ENCODE measurements at regions not wholly inside any gene's neighbourhood (a gene's known extent, or its start where the extent isn't known, plus 50 kb on each side); places are given as distances from the start of the nearest gene placed in this dataset.

DNA sequence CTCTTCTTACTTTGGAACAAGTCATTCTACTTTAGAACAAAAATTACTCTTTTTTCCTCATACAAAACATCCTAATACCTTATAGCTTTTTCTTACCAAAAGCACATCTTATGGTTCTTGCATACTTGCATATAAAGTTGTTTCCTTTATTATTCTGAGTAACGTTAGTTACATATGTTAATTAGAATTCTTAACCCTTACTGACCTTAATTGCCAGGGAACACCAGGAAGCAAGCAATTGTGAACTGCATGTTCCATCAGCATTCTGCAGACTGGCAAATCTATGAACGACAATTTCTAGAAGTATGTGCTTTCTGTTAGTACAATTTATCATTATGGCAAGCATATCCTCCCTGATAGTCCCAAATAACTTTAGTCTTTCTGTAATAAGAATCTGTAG lies 831.0 kb downstream of the C6orf118 start:
- DNase-seq (ENCODE audit: low spot score), result no peak
- TF ChIP-seq, protein P1, sequence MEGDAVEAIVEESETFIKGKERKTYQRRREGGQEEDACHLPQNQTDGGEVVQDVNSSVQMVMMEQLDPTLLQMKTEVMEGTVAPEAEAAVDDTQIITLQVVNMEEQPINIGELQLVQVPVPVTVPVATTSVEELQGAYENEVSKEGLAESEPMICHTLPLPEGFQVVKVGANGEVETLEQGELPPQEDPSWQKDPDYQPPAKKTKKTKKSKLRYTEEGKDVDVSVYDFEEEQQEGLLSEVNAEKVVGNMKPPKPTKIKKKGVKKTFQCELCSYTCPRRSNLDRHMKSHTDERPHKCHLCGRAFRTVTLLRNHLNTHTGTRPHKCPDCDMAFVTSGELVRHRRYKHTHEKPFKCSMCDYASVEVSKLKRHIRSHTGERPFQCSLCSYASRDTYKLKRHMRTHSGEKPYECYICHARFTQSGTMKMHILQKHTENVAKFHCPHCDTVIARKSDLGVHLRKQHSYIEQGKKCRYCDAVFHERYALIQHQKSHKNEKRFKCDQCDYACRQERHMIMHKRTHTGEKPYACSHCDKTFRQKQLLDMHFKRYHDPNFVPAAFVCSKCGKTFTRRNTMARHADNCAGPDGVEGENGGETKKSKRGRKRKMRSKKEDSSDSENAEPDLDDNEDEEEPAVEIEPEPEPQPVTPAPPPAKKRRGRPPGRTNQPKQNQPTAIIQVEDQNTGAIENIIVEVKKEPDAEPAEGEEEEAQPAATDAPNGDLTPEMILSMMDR (IDR thresholded peaks at IDR 0.05; ENCODE audit: extremely low read depth, missing control alignments), result no peak

DNA sequence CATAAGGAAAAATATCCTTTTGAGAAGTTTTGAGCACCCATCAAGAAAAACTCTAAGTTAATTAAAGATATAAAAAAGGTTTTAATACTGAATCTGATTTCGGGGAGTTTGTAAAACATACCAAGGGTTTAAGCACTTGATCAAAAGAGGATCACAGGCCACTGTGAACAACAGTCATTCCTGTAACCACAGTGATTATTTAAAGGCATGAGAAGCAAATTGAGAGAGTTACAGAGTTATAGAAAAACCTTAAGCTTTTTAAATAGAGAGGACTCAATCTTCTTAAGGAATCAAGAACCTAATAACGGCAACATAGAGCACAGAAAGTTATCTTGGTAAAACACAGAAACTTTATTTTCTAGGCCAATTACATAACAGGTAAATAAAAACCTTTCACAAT lies 831.6 kb downstream of the C6orf118 start:
- no peak for DNase-seq (ENCODE audit: low spot score)
- TF ChIP-seq, protein P1 (IDR thresholded peaks at IDR 0.05; ENCODE audit: extremely low read depth, missing control alignments), result no peak

DNA sequence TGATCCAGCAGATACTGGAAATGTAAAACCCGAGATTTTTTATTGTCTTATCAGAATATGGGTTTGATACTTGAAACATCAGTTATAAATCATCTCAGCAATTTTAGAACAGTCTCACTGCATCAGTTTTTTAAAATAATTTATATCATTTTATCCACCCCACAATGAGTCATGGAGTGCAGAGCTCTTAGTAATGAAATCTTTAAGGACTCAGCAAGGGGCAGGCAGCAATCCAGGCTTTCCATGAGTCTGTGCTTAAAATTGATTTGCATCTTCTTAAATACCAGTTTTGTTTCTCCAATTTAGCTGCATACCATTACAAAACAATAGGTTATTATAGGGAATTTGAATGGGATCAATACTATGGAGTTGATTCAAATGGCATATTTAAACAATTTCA lies 832.3 kb downstream of the C6orf118 start:
- TF ChIP-seq, protein P1 (IDR thresholded peaks at IDR 0.05; ENCODE audit: extremely low read depth, missing control alignments), result no peak
- DNase-seq (ENCODE audit: low spot score), result no peak

GRCh38 chr6:164469276-164469949 lies 840.0 kb downstream of the C6orf118 start:
- no peak for DNase-seq (ENCODE audit: low spot score)
- TF ChIP-seq, protein P1 (IDR thresholded peaks at IDR 0.05; ENCODE audit: extremely low read depth, missing control alignments), result no peak

DNA sequence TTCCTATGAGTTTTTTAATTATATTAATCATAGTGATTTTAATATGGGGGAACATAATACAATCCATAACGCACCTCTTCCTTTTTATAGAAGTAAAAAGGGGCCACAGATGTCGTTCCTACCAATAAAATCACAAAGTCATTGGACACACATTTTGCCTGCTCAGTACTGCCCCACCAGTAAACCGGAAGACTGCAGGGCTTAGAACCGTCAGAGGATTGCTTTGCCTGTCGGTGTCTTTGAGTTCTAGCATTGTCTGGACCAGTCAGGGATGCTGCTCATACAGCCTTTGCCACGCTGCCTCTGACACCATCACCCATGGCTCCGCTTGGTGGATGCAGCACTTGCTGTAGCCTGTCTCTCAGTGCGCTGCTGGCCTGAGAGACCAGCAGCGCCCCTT lies 853.6 kb downstream of the C6orf118 start:
- DNase-seq (ENCODE audit: low spot score), result no peak
- TF ChIP-seq, protein P1 (IDR thresholded peaks at IDR 0.05; ENCODE audit: extremely low read depth, missing control alignments), result no peak

DNA sequence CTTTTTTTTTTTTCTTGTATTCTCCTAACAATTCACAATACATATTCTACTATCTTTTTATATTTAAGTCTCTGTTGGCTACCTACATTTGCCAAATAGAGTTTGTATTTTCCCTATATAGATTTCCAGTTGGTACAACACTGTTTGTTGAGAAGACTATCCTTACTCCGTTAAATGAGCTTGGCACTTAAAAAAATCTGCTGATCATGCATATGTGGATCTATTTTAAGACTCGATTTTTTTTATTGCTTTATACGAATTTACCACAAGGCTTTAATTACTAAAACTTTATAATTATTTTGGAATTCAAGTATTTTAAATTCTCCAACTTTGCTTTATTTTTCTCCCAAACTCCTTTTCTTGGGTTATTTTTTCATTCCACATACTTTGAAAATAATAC lies 855.6 kb downstream of the C6orf118 start:
- TF ChIP-seq, protein P1 (IDR thresholded peaks at IDR 0.05; ENCODE audit: extremely low read depth, missing control alignments), result no peak
- DNase-seq (ENCODE audit: low spot score), result no peak

- TF ChIP-seq, protein P1 (IDR thresholded peaks at IDR 0.05; ENCODE audit: extremely low read depth, missing control alignments), result no peak
- DNase-seq (ENCODE audit: low spot score), result no peak
These were observed 866.8 kb downstream of the C6orf118 start for GRCh38 chr6:164442572-164442971.

Measured in GM20000 (cell line).